GM11168 (cell line): ENCODE measurements at regions not wholly inside any gene's neighbourhood (a gene's known extent, or its start where the extent isn't known, plus 50 kb on each side); places are given as distances from the start of the nearest gene placed in this dataset.

Experiments
- in situ Hi-C: fragments of 300-500 bp; cut with MboI; formaldehyde crosslinking; loops from one replicate; pipeline ENCODE4 v1.12.0; 2022; ENCODE audit warnings: low sequenced_read_pairs; ENCODE audit not compliant: unreplicated experiment

DNA sequence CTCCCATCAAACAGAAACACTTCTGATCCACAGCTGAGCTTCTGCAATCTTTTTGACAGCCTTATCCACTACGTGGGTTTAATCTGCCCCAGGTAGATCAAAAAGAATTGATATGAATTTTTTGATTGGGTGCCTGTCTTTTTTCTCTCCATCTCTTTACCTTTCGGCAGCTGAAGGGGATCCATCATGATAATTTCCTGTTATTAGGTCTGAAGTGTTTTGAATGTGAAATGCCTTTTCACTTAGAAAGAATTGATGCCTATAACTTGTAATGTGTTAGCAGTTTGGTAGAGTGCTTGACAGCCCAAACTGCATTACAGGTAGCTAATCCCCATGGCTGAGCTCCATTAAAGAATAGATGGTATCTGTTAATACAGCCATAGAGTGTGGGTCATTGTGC, 745.4 kb downstream of the TLR4 start:
- in situ Hi-C loops, result no loop called here

DNA sequence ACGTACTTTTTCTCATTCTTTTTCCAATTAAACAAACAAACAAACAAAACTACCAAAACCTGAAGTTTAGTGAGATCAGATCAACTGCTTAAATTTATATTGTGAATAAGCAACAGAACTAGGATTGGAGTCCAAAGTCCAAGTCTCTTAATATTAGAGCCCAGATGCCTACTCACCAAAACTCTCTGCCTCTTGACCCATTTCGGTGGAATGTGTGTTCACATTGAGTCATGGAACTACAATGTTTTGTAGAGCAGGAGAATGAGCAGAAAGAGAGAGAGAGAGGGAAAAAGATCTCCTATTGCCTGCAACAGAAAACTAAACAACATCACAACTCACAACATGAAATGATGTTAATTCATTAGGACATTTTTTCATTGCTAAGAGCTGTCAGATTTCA, 751.1 kb downstream of the TLR4 start:
- in situ Hi-C loops, result no loop called here

DNA sequence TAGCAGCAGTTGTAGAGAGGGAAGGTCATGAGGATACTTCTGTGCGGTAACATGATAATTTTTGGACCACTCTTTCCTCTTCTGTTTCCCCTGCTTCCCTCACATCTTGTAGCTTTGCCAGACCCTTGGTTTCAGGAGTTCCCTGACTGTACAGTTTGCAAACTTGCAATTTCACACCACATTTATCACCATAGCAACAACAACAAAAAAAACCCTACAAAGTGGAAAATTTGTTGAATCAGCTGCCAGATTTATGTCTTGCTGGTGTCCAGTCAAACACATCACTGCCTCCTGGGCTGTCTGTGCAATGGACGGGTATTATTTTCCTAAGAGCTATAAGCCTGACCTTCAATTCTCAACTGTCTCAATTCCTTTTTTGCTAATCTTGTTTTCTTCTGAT, 751.6 kb downstream of the TLR4 start:
- in situ Hi-C loops, result no loop called here

DNA sequence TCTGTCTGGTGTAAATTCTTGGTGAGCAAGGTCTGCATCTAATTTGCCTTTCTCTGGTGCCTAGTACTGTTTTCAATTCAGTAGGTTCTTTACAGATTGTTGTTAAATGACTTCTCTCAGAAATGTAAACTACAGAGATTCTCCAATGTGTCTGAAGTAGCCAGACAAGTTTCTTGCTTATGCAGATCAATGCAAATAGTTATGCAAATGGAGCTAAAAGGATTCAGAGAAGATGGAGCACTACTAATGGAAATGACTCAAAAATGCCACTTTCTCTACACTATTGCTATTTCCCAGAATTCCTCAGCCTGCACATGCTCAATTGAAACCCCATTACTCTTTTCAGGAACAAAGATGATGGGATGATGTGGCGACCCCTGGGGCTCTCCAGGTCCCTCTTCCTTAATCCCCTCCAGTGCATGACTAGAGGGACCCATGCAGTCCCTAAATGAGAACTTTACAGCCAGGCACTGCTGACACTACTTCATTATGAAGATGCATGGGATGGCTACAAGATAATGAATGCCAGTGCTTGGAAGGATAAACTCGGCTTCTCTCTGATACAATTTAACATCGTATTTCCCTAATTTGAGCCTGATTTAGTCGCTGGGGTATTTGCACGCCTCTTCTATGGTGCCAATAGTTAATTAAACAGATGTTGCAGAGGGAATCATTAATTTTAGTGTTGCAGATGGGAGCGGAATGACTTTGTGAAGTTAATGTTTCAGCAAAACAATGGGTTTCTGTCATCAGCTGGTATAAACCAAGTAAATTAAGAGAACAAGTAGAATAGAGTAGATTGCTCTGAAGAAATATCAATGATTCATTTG, 753.2 kb downstream of the TLR4 start:
- in situ Hi-C loops, result no loop called here

DNA sequence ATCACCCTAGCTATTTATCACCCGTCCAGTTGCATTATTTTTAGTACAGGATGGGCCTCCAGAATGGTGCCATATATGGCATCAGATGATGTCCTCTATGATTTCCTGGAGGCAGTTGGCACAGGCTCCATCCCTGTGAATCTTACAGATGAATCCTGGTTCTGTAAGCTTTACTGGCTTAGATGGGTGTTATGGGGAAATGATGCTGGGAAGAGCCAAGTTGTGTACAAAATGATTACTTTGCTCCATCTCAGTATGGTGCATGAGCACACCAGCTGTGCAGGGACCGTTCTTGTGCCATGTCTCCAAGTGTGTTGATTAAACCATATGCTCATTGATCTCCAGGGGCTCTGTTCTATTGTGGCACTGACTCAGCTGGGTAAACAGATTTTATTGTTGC, 755.7 kb downstream of the TLR4 start:
- in situ Hi-C loops, result no loop called here

DNA sequence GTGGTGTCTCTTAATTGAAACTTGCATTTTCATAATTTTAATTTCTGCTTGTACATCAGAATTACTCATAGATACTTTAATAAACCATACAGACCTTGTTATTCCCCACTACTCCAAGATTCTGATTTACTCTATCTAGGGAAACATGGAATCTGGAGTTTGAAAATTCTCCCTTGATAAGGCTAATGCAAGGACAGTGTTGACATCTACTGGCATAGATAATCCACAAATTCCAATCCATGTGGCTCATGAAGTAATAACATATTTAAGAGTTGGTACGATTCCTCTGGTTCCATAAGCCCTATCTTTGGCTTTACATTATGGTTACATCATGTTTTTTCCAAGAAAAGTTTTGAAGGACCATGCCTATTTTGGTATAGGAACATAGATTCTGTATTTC, 759.2 kb downstream of the TLR4 start:
- in situ Hi-C loops, result no loop called here

DNA sequence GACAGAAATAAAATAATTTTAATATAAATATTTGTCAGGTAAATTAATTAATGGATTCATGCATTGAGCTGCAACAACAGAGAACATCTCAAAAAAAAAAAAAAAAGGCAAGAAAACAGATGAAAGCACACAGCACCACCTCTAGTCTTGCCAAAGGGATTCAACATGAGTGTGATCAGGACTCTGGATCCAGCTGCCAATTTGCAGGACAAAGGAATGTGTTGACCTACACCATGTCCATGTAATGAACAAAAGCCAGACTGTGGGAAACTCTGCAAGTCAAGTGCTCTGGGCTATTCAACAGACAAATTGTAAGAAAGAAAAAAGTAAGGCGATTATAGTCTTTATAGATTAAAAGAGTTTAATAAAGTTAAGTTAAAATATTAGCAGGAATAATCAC, 769.3 kb downstream of the TLR4 start:
- in situ Hi-C loops, result no loop called here

DNA sequence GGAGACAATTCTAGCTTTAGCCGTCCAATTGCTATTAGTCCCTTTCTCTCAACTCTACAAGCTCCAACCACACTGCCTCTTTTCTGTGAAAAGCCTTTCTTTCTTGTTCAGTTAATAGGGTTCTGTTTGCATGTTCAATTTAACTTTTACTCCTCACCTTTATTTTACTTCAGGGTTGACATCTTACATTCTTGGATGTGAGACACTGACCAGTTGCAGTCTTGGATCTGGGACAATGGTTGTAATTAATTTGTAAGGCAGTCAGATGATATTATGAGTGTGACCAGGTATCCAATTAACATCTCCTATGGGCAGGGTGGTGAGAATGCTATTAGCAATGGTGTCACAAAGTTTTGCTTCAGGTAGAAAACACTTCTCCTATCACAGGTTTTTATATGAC, 774.5 kb downstream of the TLR4 start:
- in situ Hi-C loops, result no loop called here

DNA sequence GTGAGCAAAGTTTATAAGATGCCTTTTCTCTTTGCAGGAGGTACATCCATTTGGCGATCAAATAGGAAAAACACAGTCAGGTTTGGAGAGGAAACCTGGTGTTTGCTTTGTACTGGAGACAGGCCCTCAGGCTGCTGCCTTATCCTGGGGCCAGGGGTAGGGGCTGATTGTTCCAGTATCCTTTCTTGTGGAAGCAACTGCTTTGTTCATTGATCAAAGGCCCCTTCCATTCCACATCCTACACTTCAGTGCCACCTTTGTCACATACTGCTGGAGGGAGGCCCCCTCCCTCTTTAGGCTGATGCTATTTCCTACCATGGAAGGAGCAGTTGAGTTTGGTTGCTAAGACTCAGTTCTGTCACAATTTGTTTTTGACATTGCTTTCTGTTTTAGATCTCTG, 778.1 kb downstream of the TLR4 start:
- in situ Hi-C loops, result no loop called here

DNA sequence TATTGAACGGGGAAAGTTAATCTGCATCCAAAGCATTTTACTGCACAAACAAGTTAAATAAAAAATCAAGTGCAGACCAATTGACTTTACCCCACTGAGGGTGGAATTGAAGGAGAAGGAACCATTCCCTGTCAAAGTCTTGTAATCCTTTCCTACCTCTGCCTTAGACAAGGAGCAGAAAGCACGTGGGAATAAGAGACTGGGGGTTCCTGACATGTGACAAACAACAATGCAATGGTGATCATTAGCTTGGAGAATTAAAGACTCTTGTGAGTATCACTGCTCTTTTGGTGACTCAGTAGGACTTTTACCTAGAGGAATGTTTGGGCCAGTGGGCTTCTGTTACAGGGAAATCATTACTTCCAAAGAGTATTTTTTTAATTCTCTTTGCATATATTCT, 779.5 kb downstream of the TLR4 start:
- in situ Hi-C loops, result no loop called here

DNA sequence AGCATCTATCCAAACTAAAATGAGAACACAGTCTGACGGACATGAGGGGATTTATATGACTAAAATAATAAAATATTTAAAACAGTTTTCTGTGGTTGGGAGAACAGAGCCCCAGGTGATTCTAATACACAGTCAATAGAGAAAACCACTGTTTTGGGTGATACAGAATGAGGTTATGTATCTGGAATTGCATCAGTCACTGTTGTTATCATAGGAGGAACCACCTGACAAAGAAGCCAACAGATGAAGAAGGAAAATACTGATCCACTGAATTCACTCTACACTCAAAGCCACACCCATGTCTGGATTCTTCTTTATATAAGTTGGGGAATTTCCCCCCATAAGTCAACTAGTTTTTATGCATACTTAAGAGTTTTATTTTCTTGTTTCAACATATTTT, 799.0 kb downstream of the TLR4 start:
- in situ Hi-C loops, result no loop called here

DNA sequence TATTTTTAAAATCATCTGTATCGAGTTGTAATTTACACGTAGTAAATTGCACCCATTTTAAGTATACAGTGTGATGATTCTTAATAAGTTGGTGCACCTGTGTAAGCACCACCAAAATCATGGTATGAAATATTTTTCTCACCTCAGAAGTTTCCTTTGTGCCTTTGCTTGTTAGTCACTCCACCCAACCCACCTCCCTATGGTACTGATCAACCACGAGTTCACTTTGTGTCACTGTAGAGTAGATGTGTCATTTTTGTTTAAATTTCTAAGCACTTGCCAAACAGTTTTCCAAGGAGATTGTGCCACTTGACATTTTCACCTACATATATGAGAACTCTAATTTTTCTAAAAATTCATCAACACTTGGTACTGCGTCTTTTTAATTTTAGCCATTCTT, 806.5 kb downstream of the TLR4 start:
- in situ Hi-C loops, result no loop called here

DNA sequence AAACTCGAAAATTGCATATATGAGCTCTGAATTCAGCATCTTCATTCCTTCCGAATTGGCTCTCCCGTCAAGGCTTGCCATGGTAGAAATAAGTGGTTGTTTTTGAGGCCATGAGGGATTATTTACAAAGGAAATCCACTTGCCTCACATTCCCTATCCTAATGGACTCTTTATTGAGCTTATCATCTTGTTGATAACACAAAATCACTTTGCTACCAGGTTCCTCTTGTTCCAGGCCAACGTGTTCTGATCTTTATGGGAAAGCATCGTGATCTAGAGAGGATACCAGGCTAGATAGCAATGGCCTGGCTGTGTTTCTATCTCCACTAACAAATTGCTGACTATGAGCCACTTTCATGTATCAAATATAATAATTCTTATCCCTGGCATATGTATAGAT, 811.7 kb downstream of the TLR4 start:
- in situ Hi-C loops, result no loop called here

DNA sequence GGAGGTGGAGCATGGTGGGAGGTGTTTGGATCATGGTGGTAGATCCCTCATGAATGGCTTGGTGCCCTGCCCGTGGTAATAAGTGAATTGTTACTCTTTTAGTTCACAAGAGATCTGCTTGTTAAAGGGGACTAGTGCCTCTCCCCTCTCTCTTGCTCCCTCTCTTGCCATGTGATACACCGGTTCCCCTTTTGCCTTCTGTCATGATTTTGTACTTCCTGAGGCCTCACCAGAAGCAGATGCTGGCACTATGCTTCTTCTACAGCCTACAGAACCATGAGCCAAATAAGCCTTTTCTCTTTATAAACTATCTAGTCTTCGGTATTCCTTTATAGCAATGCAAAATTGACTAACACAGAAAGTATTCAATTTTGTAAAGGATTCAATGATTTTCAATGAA, 817.1 kb downstream of the TLR4 start:
- in situ Hi-C loops, result no loop called here

DNA sequence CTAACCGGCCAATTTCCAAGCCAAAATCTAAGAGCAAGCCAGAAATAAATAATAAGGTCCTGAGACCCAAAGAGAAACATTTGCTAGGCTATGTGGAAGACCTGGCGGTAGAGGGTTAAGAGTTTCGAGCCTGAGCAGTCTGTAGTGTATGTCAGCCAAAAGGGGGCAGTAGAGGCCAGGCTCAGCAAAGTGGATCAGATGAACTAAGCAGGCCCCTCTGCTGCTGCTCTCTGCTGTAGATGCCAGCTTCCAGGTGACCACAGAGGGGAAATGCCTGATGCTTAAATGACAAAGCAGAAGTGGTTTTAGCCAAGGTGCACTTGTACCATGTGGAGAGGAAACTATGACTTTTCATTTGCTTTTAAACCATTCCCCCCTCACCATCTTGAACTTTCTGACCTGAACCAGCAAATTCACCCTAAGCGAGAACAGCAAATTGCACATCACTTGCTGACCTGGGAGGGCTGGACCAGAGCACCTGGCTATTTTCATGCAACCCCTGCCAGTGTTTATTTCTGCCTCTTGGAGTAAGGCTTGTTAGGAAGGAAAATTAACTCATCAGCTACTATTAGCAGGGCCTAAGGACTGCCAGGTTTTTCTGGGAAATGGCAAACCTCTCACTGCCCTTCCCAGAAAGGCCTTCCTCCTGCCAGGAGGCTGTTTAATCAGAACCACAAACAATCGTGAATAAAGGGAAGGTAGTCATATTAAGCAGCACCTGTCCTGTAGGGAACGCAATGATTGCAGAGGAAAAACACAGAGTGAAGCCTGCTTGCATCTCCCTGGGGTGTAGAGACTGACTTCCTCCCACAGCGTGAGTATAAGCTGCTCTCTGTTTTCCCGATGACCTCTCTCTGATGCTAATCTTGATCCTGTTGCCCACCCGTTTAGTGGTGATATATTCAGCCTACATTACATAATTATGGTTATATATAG, 818.2 kb downstream of the TLR4 start:
- in situ Hi-C loops, result no loop called here

DNA sequence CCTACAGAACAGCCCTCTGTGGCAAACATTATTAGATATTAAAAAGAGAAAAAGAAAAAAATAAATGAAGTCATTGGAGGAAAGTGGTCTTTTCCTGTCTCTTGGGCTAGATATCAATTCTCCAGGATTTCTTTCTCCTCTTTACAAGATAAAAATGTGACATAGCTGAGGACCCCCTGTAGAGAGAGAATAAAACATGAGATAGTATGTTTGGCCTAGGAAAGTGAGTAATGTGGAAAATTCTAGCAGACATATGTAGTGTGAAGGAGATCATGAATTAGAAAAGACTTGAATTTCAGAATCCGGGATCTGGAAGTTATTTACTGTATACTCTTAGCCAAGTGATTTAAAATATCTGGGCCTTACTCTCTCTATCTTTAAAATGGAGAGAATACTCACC, 823.1 kb downstream of the TLR4 start:
- in situ Hi-C loops, result no loop called here

DNA sequence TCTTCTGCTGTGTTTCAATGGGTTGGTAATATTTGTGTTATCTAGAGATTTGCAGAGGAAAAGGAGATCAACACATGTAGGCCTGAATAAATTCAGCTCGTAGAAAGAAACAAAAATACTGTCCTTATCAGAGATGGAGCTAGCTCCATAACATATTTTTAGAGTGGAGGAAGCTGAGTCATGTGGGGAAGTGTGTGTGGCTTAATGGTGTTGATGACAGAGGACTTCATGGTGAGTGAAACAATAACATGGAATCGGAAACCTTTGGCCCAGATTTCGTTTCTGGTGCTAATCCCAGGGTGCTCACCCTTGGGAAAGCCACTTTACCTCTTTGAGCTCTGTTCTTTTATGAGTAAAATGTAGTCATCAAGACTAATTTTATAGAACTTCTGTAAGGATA, 825.0 kb downstream of the TLR4 start:
- in situ Hi-C loops, result no loop called here

DNA sequence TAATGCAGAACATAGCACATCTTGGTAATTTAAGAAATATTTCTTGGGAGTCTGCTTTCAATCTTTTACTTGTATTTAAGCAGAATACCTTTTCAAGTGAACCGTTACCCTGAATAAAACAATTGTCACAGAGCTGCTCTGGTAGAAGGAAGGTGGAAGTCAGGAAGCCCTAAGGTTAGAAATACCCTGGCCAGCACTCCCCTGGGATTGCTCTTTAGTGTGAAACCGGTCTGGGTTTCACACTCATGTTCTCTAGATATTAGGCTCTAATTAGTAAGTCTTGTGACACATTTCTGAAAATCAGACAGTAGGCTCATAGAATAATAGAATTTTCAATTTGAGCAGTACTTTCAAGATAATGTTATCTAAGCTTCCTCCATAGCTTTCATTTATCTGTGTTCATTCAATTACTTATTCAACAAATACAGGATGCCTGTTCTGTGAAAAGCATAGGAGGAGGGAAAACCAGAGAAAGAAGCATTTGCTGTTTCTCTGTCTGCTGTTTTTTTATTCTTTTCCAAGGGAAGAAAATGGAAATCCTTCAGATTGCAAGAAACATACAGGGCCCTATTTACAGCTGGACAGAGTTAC, 825.5 kb downstream of the TLR4 start:
- in situ Hi-C loops, result no loop called here

DNA sequence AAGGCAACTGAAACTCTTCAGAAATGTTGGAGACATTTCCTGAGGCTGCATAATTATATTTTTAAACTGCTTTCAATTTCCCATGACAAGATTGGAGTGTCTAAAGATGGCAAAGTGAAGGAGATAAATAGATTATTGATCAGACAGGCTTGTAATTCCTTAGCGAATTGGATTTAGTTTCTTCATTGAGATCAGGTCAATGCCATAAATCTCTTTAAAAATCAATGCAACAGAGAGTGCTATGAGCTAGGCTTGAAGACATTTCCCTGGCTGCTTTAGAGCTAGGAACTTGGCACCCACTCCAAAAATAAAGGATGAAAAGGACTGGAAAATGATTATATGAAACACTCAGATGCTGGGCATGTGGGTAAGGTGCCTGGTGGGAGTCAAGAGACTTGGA, 828.4 kb downstream of the TLR4 start:
- in situ Hi-C loops, result no loop called here

DNA sequence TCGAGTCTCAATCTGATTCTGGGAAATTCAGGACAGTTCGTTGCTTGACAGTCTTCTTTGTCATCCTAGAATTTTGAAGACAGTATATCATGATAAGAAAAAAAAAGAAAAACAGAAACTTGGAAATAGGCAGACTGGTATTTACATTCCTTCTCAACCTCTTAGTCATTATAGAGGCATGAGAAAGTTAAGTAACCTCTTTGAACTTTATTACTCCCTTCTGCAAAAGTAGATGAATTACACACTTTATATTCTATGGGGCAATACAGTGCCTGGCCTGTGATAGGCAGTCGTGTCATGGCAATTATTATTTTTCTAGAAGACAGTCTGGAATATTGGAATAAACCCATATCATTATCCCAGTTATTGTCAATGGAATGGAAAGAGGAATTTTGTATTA, 828.9 kb downstream of the TLR4 start:
- in situ Hi-C loops, result no loop called here

DNA sequence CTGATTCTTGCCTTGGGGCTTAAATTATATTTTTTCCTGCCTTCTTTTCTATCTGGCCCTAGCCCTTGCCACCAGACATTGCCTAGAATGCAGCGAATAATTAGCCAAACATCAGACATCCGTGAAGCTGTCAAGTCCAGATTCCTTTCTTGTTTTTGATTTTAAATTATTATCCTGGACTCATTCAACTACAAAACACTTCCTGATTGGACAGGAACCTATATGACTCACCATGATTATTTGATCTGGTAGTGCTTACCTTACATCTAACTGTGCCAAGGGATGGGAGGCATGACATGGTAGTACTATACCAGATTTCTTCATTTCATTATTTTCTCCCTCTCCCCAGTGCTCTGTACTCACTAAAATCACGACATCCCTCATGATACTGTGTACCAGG, 829.6 kb downstream of the TLR4 start:
- in situ Hi-C loops, result no loop called here
